PC-3 (cell line): ENCODE measurements at regions not wholly inside any gene's neighbourhood (a gene's known extent, or its start where the extent isn't known, plus 50 kb on each side); places are given as distances from the start of the nearest gene placed in this dataset.

Source experiments
- CTCF ChIP-seq: fragments of 300-600 bp; sonication (generic); conservative IDR thresholded peaks from 2 replicates; pipeline ENCODE4 v1.5.1; 2017; ENCODE audit warnings: antibody characterized with exemption, low read depth, mild to moderate bottlenecking, low read length
- EZH2 ChIP-seq: fragments of 300-600 bp; sonication (generic); IDR thresholded peaks from one replicate; pipeline ENCODE4 v1.6.1; 2017; ENCODE audit warnings: antibody characterized with exemption, mild to moderate bottlenecking, low read length; ENCODE audit not compliant: unreplicated experiment
- EZH2phosphoT487 ChIP-seq: fragments of 300-600 bp; sonication (generic); IDR thresholded peaks from 2 replicates; pipeline ENCODE4 v1.6.1; 2018; ENCODE audit warnings: mild to moderate bottlenecking, antibody characterized with exemption, low read length, borderline replicate concordance

GRCh38 chr3:147514366-147515160 is 105.4 kb downstream of the ZIC1 start:
- TF ChIP-seq CTCF, result no peak
- no peak for TF ChIP-seq EZH2
- TF ChIP-seq EZH2phosphoT487, result no peak
